HepG2 (cell line): ENCODE measurements at regions not wholly inside any gene's neighbourhood (a gene's known extent, or its start where the extent isn't known, plus 50 kb on each side); places are given as distances from the start of the nearest gene placed in this dataset.

Source experiments
- ATAC-seq: fragments of 200-7000 bp; cut with Tn5 transposase; 3 replicates; pipeline ENCODE4 v1.9.1; 2020; ENCODE audit warnings: mild to moderate bottlenecking, moderate library complexity
- BruUV-seq: library from RNA; stranded (reverse); fragments of 400-500 nt; replicated peaks from 2 replicates; lab custom pipeline; 2021; lab: Mats Ljungman, UMichigan
- CTCF ChIA-PET: fragments of 300-600 bp; formaldehyde crosslinking; extraction: SDS; loops from one replicate; lab custom pipeline; 2021; ENCODE audit warnings: low total read pairs, inconsistent platforms, low intra/inter-chr PET ratio; lab: Yijun Ruan, JAX
- POLR2A ChIA-PET: fragments of 350-600 bp; sonication (Branson Sonifier 250); formaldehyde crosslinking; loops from one replicate; lab custom pipeline; 2020; ENCODE audit warnings: antibody characterized with exemption, inconsistent platforms; lab: Yijun Ruan, JAX
- DNase-seq: peaks from one replicate; pipeline ENCODE4 v3.0.0-alpha.2; 2015; ENCODE audit warnings: low spot score
- FAIRE-seq: peaks from 3 replicates; lab custom pipeline; 2011; peaks lifted over from hg19 to GRCh38; lab: Jason Lieb, UNC
- H2AFZ ChIP-seq: one replicate; pipeline ENCODE4 v1.6.1; 2011; ENCODE audit warnings: low read length, inconsistent platforms
- H3K27ac ChIP-seq: fragments of 300-600 bp; 3 replicates; pipeline ENCODE4 v1.8.0; 2011; ENCODE audit warnings: mixed run types, mild to moderate bottlenecking, mixed read lengths, low read length, inconsistent platforms; ENCODE audit not compliant: insufficient read depth; ENCODE audit errors: extremely low read length
- H3K27me3 ChIP-seq, 2 experiments: fragments of 200-600 bp in 1 of 2; 2 replicates in 1 of 2; 3 replicates in 1 of 2; pipeline versions ENCODE4 v1.6.0 to v1.8.0; 2011; ENCODE audit warnings: low read length in 2 of 2, mild to moderate bottlenecking in 2 of 2, moderate library complexity in 2 of 2, inconsistent platforms in 1 of 2; ENCODE audit not compliant: insufficient read depth in 2 of 2, control insufficient read depth in 1 of 2
- H3K36me3 ChIP-seq, 2 experiments: fragments of 200-600 bp in 1 of 2; replicated peaks in 1 of 2; 2 replicates in 1 of 2; 3 replicates in 1 of 2; pipeline versions ENCODE4 v1.5.1 to v1.8.0; 2011; ENCODE audit warnings: low read length in 2 of 2, inconsistent platforms in 1 of 2; ENCODE audit not compliant: insufficient read depth in 2 of 2, control insufficient read depth in 1 of 2
- H3K4me1 ChIP-seq: 2 replicates; pipeline ENCODE4 v1.5.1; 2012; ENCODE audit warnings: low read length, inconsistent platforms; ENCODE audit not compliant: insufficient read depth
- H3K4me2 ChIP-seq: 2 replicates; pipeline ENCODE4 v1.6.0; 2011; ENCODE audit warnings: low read depth, low read length, inconsistent platforms
- H3K4me3 ChIP-seq, 3 experiments: fragments of 200-600 bp in 1 of 3; sonication (generic), shearing (Covaris generic) in 1 of 3; replicated peaks in 1 of 3; 2 replicates each; pipeline ENCODE4 v1.5.1; 2011 to 2016; ENCODE audit warnings: low read length in 3 of 3, inconsistent platforms in 2 of 3, low read depth in 2 of 3, mild to moderate bottlenecking in 2 of 3, control low read depth in 1 of 3, mixed read lengths in 1 of 3; ENCODE audit not compliant: insufficient read depth in 1 of 3
- H3K79me2 ChIP-seq: one replicate; pipeline ENCODE4 v1.6.1; 2011; ENCODE audit warnings: low read length, inconsistent platforms; ENCODE audit not compliant: insufficient read depth
- H3K9ac ChIP-seq: 2 replicates; pipeline ENCODE4 v1.6.0; 2011; ENCODE audit warnings: mild to moderate bottlenecking, low read depth, low read length, inconsistent platforms; ENCODE audit not compliant: insufficient read depth
- H3K9me3 ChIP-seq: 2 replicates; pipeline ENCODE4 v1.5.1; 2012; ENCODE audit warnings: mild to moderate bottlenecking, low read length
- H4K20me1 ChIP-seq: 2 replicates; pipeline ENCODE4 v1.6.0; 2011; ENCODE audit warnings: inconsistent platforms, mild to moderate bottlenecking, low read length, moderate library complexity; ENCODE audit not compliant: insufficient read depth
- ARID5B ChIP-seq: IDR thresholded peaks from 2 replicates; pipeline ENCODE4 v1.4.0; 2020; ENCODE audit warnings: mild to moderate bottlenecking, missing genetic modification reagents
- CENPT ChIP-seq: sonication (generic); formaldehyde crosslinking; IDR thresholded peaks from 2 replicates; pipeline ENCODE4 v1.8.0; 2022; ENCODE audit warnings: low read depth, mild to moderate bottlenecking, moderate library complexity, missing genetic modification reagents
- GABPA ChIP-seq, 2 experiments: IDR thresholded peaks; 2 replicates each; pipeline ENCODE4 v1.6.1; 2011 to 2016; ENCODE audit warnings: low read depth in 2 of 2, low read length in 1 of 2, missing biosample characterization in 1 of 2, missing genetic modification characterization in 1 of 2
- GATAD2A ChIP-seq: IDR thresholded peaks from 2 replicates; pipeline ENCODE4 v1.6.1; 2016
- MED1 ChIP-seq: sonication (generic); formaldehyde crosslinking; IDR thresholded peaks from 2 replicates; pipeline ENCODE4 v1.4.0; 2020; ENCODE audit warnings: missing genetic modification reagents
- SMAD3 ChIP-seq: sonication (generic); formaldehyde crosslinking; IDR thresholded peaks from 2 replicates; pipeline ENCODE4 v1.4.0; 2020; ENCODE audit warnings: missing genetic modification reagents
- SNAPC2 ChIP-seq: sonication (generic); formaldehyde crosslinking; IDR thresholded peaks from 2 replicates; pipeline ENCODE4 v1.8.1; 2022; ENCODE audit warnings: mild to moderate bottlenecking, missing genetic modification reagents
- TOE1 ChIP-seq: sonication (generic); formaldehyde crosslinking; IDR thresholded peaks from 2 replicates; pipeline ENCODE4 v1.4.0; 2020; ENCODE audit warnings: mild to moderate bottlenecking, missing genetic modification reagents
- ZFP91 ChIP-seq: sonication (generic); formaldehyde crosslinking; IDR thresholded peaks from 2 replicates; pipeline ENCODE4 v1.9.0; 2022; ENCODE audit warnings: missing genetic modification reagents, mild to moderate bottlenecking, borderline replicate concordance
- WGBS: methylation state at CpG from one replicate; pipeline ENCODE4 v1.1.6; 2017; ENCODE audit warnings: low lambda C conversion rate; 5-methylcytosine and 5-hydroxymethylcytosine counted together
- in situ Hi-C: cut with HindIII; loops from 2 replicates; pipeline ENCODE4 v1.10.0; 2017; ENCODE audit warnings: low pct_unique_long_range_greater_than_20kb; ENCODE audit not compliant: extremely low pct_ligation_motif_present
- intact Hi-C: fragments of 100-400 bp; cut with micrococcal nuclease; formaldehyde crosslinking; loops from one replicate; pipeline ENCODE4 v1.10.0; 2022; ENCODE audit not compliant: unreplicated experiment
- TF ChIP-seq, protein P1 (sequence below): sonication (generic); formaldehyde crosslinking; IDR thresholded peaks from 2 replicates; pipeline ENCODE4 v1.8.1; 2023; ENCODE audit warnings: missing genetic modification reagents, inconsistent platforms, borderline replicate concordance
- TF ChIP-seq, protein P2 (sequence below): fragments of 450-650 bp; IDR thresholded peaks from 2 replicates; pipeline ENCODE4 v1.6.1; 2017

GRCh38 chr2:16559278-16560067, 106.2 kb downstream of the CYRIA start:
- 46% methylated on average over 7 of the region's 7 CpGs for WGBS
- no peak for ATAC-seq
- TF ChIP-seq ZFP91 (CRISPR knock-in tag) (no peak), ARID5B (no peak), CENPT (no peak), SMAD3 (CRISPR knock-in tag) (no peak), SNAPC2 (CRISPR knock-in tag) (no peak), MED1 (CRISPR knock-in tag) (no peak), GATAD2A (CRISPR knock-in tag) (no peak), GABPA (IDR thresholded peaks at IDR 0.05; ENCODE audit: low read depth, low read length) (no peak), GABPA (CRISPR knock-in tag; IDR thresholded peaks at IDR 0.05; ENCODE audit: low read depth) (no peak), TOE1 (CRISPR knock-in tag) (no peak)
- TF ChIP-seq, protein P1, sequence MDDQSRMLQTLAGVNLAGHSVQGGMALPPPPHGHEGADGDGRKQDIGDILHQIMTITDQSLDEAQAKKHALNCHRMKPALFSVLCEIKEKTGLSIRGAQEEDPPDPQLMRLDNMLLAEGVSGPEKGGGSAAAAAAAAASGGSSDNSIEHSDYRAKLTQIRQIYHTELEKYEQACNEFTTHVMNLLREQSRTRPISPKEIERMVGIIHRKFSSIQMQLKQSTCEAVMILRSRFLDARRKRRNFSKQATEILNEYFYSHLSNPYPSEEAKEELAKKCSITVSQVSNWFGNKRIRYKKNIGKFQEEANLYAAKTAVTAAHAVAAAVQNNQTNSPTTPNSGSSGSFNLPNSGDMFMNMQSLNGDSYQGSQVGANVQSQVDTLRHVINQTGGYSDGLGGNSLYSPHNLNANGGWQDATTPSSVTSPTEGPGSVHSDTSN: no peak
- TF ChIP-seq, protein P2, sequence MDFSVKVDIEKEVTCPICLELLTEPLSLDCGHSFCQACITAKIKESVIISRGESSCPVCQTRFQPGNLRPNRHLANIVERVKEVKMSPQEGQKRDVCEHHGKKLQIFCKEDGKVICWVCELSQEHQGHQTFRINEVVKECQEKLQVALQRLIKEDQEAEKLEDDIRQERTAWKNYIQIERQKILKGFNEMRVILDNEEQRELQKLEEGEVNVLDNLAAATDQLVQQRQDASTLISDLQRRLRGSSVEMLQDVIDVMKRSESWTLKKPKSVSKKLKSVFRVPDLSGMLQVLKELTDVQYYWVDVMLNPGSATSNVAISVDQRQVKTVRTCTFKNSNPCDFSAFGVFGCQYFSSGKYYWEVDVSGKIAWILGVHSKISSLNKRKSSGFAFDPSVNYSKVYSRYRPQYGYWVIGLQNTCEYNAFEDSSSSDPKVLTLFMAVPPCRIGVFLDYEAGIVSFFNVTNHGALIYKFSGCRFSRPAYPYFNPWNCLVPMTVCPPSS: no peak

More at GRCh38 chr2:16559278-16560067, 106.2 kb downstream of the CYRIA start:
- FAIRE-seq: no peak
- in situ Hi-C loops: no loop called here
- no peak for DNase-seq
- H4K20me1 ChIP-seq: no peaks in the 10 kb centered on the region
- ChIA-PET POLR2A (no interaction called here), CTCF (no interaction called here)
- intact Hi-C loops: no loop called here
- H3K4me3 ChIP-seq: no peak overlapping the region
- no peaks in the 10 kb centered on the region for H3K9me3 ChIP-seq
- H3K36me3 ChIP-seq: no peaks in the 10 kb centered on the region
- no peaks in the 10 kb centered on the region for H3K27me3 ChIP-seq
- no peak overlapping the region for H3K4me2 ChIP-seq
- H3K79me2 ChIP-seq: no peaks in the 10 kb centered on the region
- H3K9ac ChIP-seq: no peak overlapping the region
- peaks cover 6% of the 10 kb centered on the region; the same call in 1 of the 2 replicates for H3K4me1 ChIP-seq
- no peak overlapping the region for H3K27ac ChIP-seq
- no peak overlapping the region for H2AFZ ChIP-seq
- BruUV-seq: no TSS peak
